Epithelial cell of esophagus (primary cell): ENCODE measurements at regions not wholly inside any gene's neighbourhood (a gene's known extent, or its start where the extent isn't known, plus 50 kb on each side); places are given as distances from the start of the nearest gene placed in this dataset.

Experiments used
- DNase-seq: peaks from one replicate; pipeline ENCODE4 v3.0.0; 2010; ENCODE audit warnings: low read depth
- H3K4me3 ChIP-seq: 2 replicates; pipeline ENCODE4 v1.5.1; 2011; ENCODE audit warnings: mild to moderate bottlenecking, low read length, control low read depth
- TF ChIP-seq, protein P1 (sequence below): IDR thresholded peaks from 2 replicates; pipeline ENCODE4 v1.5.1; 2011; ENCODE audit warnings: low read depth, mild to moderate bottlenecking, low read length, control low read depth, inconsistent platforms; ENCODE audit not compliant: insufficient read depth; ENCODE audit errors: missing control alignments

DNA sequence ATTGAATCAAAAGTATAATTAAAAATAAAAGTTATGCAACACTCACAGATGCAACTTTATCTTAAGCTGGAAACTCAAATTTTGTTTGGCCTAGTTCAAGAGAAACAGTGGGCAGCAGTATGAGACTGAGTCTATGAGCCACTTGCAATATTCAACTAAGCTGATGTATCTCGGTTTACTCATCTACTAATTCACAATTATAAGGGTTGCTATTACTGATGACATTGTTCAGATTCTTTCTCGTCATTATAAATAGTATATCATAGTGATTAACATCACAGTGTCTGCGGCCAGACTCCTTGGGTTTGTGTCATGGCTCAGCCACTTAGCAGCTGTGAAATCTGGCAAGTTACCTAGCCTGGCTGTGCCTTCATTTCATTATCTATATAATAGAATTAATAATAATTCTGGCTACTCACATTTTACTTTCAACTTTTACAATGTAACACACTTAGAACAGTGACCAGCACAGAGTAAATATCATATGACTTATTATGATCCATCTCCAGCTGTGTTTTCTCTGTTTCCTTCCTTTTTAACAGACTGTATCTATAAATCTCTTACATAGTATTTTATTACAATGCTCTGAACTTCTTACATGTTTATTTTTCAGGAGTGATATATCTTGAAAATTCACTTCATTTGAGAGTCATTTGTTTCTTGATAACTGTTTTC lies 194.3 kb upstream of the RGS18 start:
- no peak overlapping the region for H3K4me3 ChIP-seq
- TF ChIP-seq, protein P1, sequence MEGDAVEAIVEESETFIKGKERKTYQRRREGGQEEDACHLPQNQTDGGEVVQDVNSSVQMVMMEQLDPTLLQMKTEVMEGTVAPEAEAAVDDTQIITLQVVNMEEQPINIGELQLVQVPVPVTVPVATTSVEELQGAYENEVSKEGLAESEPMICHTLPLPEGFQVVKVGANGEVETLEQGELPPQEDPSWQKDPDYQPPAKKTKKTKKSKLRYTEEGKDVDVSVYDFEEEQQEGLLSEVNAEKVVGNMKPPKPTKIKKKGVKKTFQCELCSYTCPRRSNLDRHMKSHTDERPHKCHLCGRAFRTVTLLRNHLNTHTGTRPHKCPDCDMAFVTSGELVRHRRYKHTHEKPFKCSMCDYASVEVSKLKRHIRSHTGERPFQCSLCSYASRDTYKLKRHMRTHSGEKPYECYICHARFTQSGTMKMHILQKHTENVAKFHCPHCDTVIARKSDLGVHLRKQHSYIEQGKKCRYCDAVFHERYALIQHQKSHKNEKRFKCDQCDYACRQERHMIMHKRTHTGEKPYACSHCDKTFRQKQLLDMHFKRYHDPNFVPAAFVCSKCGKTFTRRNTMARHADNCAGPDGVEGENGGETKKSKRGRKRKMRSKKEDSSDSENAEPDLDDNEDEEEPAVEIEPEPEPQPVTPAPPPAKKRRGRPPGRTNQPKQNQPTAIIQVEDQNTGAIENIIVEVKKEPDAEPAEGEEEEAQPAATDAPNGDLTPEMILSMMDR = no peak
- DNase-seq = no peak

DNA sequence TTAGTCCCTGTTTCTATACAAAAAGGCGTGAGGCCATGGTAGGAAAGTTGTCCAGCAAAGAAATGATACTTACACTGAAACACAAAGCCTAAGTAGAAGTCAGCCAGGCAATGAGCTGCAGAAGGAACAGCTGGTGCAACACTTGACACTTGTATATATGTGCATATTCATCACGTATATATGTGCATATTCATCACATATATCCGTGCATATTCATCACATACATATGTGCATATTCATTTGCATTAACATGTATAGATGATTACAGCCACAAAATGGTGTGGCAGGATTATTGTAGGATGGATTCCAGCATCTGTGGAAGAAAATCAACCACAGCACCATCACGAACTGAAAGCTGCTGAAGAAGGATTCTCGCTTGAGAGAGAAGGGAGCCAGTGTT lies 189.0 kb upstream of the RGS18 start:
- H3K4me3 ChIP-seq = no peak overlapping the region
- no peak for DNase-seq
- TF ChIP-seq, protein P1 = no peak

DNA sequence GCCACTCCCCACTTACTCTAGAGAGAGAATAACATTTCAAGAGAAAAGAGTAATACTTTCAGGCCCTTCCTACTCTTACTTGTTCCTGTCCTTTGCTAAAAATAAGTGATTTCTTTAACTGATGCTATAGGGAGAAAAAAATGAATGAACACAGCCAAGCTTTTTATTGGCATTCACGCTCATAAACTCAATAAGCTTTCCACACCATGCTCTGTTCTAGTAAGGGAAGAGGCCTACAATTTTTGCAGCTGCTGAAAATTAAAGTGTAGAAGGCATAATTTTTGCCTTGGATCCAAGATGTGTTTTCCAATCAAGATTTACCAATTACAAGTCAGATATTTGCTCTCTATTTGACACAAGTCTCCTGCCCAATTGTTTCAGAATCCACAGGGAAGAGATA lies 188.1 kb upstream of the RGS18 start:
- no peak for DNase-seq
- TF ChIP-seq, protein P1 = no peak
- no peak overlapping the region for H3K4me3 ChIP-seq

DNA sequence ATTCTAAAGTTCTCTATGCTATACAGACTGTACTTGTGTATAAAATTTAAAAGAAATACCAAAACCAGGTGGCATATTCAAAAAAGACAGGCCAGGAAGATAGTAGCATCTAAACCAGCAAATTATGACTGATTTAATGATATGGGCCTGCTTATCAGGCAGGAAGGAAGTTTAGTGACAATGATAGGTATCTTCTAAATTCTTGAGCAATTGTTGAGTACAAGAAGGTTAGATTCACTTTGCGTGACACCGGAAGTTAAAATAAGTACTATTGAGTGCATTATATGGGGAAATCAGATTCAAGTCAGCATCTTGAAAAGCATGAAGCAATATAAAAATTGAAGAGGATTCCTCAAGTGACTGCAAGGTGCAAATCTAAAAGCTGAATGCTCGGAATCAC lies 186.8 kb upstream of the RGS18 start:
- H3K4me3 ChIP-seq = no peak overlapping the region
- TF ChIP-seq, protein P1 = no peak
- DNase-seq = no peak

DNA sequence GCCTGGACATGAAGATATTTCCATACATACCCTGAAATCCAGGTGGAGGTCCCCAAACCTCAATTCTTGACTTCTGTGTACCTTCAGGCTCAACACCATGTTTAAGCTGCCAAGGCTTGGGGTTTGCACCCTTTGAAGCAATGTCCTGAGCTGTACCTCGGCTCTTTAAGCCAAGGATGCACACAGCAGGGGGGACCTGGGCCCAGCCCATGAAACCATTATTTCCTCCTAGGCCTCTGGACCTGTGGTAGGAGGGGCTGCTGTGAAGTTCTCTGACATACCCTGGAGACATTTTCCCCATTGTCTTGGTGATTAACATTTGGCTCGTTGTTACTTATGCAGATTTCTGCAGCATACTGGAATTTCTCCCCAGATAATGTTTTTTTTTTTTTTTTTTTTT lies 184.3 kb upstream of the RGS18 start:
- no peak for DNase-seq
- TF ChIP-seq, protein P1 = no peak

DNA sequence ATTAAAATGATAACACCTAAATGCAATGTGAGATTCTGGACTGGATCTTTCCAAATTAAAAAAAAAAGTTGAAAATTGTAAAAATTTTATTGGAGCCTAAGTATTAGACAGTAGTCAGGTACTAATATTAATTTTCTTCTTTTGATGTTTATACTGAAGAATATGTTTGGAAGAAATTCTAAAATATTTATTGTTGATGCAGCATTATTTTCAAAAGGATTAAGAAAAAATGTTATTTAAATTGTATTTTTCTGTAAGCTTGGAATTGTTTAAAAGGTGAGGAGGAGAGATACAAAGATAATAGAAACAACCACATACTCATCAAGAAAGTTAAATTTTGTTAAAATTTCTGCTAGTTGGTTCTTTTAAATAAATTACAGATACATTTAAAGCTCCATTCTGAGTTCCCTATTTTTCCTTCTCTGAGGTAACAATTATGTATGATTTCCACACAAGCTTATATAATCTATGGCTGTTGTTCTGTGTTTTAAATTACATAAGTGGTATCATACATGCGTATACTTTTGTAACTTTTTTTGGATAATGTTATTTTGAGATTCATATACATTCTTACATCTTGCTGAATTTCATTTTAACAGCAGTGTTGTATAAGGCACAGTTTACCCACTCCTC lies 180.3 kb upstream of the RGS18 start:
- DNase-seq = no peak
- TF ChIP-seq, protein P1 = no peak
- no peak overlapping the region for H3K4me3 ChIP-seq

More for the DNA sequence above, 184.3 kb upstream of the RGS18 start:
- H3K4me3 ChIP-seq = no peak overlapping the region

DNA sequence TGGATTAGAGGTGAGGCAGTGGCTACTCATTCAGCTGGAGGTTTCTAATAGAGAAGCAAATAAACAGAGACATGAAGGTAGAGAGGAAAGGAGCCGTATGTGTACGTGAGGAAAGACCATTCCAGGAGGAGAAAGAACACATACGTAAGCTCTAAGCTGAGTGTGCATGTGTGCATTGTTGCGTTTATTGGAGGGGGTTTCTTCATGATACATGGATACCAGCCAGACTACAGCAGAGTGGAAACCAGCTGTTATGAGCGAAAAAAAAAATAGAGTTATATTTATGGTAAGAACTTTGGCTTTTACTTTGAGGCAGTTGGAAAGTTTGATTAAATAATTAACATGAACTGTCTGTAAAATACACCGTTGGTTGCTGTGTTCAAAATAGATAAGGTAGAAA lies 173.4 kb upstream of the RGS18 start:
- TF ChIP-seq, protein P1 = no peak
- DNase-seq = no peak
- no peak overlapping the region for H3K4me3 ChIP-seq
